ENCODE measurements at regions not wholly inside any gene's neighbourhood (a gene's known extent, or its start where the extent isn't known, plus 50 kb on each side); places are given as distances from the start of the nearest gene placed in this dataset.
A peak's percentile ranks its signal among the peaks of the same experiment; 100 is the strongest.

- no peak for ATAC-seq
These were observed 686.7 kb downstream of the METTL4 start for GRCh38 chr18:1884623-1885022.

GRCh38 chr18:1891641-1892040 is 679.7 kb downstream of the METTL4 start:
- ATAC-seq, result no peak

GRCh38 chr18:1892191-1892590 is 679.1 kb downstream of the METTL4 start:
- no peak for ATAC-seq

GRCh38 chr18:1895456-1896185 is 675.7 kb downstream of the METTL4 start:
- no peak for ATAC-seq

GRCh38 chr18:1906421-1906820 is 664.9 kb downstream of the METTL4 start:
- ATAC-seq, result no peak

GRCh38 chr18:1907470-1908206 is 663.7 kb downstream of the METTL4 start:
- ATAC-seq, result no peak

- ATAC-seq, result peak; percentile 42
These were observed 656.8 kb downstream of the METTL4 start for GRCh38 chr18:1914489-1914888.

GRCh38 chr18:1916869-1917523 is 654.3 kb downstream of the METTL4 start:
- ATAC-seq, result no peak

- no peak for ATAC-seq
These were observed 653.7 kb downstream of the METTL4 start for GRCh38 chr18:1917569-1917968.

GRCh38 chr18:1922066-1922465 is 649.2 kb downstream of the METTL4 start:
- no peak for ATAC-seq

- no peak for ATAC-seq
These were observed 642.6 kb downstream of the METTL4 start for GRCh38 chr18:1928711-1929110.

GRCh38 chr18:1929720-1930119 is 641.6 kb downstream of the METTL4 start:
- ATAC-seq, result no peak

GRCh38 chr18:1930291-1931270 is 640.7 kb downstream of the METTL4 start:
- ATAC-seq, result no peak

GRCh38 chr18:1952486-1952885 is 618.8 kb downstream of the METTL4 start:
- ATAC-seq, result no peak

- no peak for ATAC-seq
These were observed 616.6 kb downstream of the METTL4 start for GRCh38 chr18:1954583-1955312.

GRCh38 chr18:1958798-1959197 is 612.5 kb downstream of the METTL4 start:
- ATAC-seq, result no peak

- ATAC-seq, result no peak
These were observed 606.3 kb downstream of the METTL4 start for GRCh38 chr18:1965016-1965415.

- ATAC-seq, result no peak
These were observed 605.8 kb downstream of the METTL4 start for GRCh38 chr18:1965541-1965940.

- no peak for ATAC-seq
These were observed 602.4 kb downstream of the METTL4 start for GRCh38 chr18:1968801-1969498.

GRCh38 chr18:1976484-1976883 is 594.8 kb downstream of the METTL4 start:
- ATAC-seq, result no peak

- no peak for ATAC-seq
These were observed 589.2 kb downstream of the METTL4 start for GRCh38 chr18:1982056-1982455.

Data from esophagus mucosa (tissue), 1 donor.